ENCODE measurements at regions not wholly inside any gene's neighbourhood (a gene's known extent, or its start where the extent isn't known, plus 50 kb on each side); places are given as distances from the start of the nearest gene placed in this dataset.

DNA sequence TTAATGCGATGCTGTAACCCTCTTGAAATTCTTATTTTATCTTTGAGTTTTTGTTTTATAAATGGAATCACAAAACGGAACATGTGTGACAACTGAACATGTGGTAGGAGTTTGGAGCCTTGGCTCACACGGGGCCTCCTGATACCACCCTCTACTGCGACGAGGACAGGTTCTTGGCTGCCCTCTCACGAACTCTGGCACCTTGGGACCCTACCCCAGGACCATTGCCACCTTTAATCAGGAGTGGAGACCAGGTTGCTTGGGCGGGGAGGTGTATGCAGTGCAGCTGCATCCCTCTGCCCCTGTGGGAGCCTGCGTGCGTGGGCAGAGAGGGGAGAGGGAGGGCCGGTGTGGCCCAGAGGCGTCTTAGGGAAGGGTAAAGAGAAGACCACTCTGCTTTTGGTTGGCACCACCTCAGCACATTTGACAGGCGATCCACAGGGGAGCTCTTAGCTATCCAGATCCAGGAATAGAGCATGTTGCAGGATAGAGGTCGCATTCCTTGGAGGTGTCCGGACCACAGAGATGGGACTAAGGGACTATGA lies 753.9 kb upstream of the PTPRD start:
- no peaks in the 10 kb centered on the region for H3K4me1 ChIP-seq
- intact Hi-C loops (cut with DNase I) = no loop called here
- no peak overlapping the region for H3K4me3 ChIP-seq
- H3K27ac ChIP-seq = no peak overlapping the region
- no peaks in the 10 kb centered on the region for H3K27me3 ChIP-seq
- TF ChIP-seq, protein P1, sequence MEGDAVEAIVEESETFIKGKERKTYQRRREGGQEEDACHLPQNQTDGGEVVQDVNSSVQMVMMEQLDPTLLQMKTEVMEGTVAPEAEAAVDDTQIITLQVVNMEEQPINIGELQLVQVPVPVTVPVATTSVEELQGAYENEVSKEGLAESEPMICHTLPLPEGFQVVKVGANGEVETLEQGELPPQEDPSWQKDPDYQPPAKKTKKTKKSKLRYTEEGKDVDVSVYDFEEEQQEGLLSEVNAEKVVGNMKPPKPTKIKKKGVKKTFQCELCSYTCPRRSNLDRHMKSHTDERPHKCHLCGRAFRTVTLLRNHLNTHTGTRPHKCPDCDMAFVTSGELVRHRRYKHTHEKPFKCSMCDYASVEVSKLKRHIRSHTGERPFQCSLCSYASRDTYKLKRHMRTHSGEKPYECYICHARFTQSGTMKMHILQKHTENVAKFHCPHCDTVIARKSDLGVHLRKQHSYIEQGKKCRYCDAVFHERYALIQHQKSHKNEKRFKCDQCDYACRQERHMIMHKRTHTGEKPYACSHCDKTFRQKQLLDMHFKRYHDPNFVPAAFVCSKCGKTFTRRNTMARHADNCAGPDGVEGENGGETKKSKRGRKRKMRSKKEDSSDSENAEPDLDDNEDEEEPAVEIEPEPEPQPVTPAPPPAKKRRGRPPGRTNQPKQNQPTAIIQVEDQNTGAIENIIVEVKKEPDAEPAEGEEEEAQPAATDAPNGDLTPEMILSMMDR (IDR thresholded peaks at IDR 0.05) = no peak
- TF ChIP-seq POLR2A (IDR thresholded peaks at IDR 0.05) = no peak
- H3K36me3 ChIP-seq = no peaks in the 10 kb centered on the region
- no peak for DNase-seq
- WGBS, 4 donors = 54 to 68% (median 60%) methylated on average over 14 of the region's 14 CpGs
- ATAC-seq = no peak
- no peaks in the 10 kb centered on the region for H3K9me3 ChIP-seq

DNA sequence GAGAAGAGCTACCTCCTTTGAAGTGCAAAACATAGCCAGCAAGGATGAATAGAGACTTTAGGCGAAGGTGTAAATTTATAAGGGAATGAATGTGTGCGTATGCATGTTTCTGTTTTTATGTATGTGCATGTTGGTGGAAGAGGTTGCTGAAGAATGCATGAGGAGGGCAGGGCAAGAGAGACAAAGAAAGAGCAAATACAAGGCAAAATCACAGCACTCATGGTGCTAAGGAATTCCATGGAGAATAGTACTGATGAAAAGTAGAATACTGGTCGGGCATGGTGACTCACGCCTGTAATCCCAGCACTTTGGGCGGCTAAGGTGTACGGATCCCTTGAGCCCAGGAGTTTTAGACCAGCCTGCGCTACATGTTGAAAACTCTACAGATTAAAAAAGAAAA lies 762.1 kb upstream of the PTPRD start:
- no peak for TF ChIP-seq POLR2A (IDR thresholded peaks at IDR 0.05)
- TF ChIP-seq, protein P1 (IDR thresholded peaks at IDR 0.05) = no peak
- DNase-seq (no peak), ATAC-seq (no peak)
- Histone ChIP-seq H3K36me3 (no peaks in the 10 kb centered on the region), H3K9me3 (no peaks in the 10 kb centered on the region), H3K27ac (no peak overlapping the region), H3K27me3 (no peaks in the 10 kb centered on the region), H3K4me3 (no peak overlapping the region), H3K4me1 (no peaks in the 10 kb centered on the region)
- 67 to 89% (median 81%) methylated on average over 7 of the region's 7 CpGs for WGBS, 4 donors
- intact Hi-C loops (cut with DNase I) = no loop called here

DNA sequence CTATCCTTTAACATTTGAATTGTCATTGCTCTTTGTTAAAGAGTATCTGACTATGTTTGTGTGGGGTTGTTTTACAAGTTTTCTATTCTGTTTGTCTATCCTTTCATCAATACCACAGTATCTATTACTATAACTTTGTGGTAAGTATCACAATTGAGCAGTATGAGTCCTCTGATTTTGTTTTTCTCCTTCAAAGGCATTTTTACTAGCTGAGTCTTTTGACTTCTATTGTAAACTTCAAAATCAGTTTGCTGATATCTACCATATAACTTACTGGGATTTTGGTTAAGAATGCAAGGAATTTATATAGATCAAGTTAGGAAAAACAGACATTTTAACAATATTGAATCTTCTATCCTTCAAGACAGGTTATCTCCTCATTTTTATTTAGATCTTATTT lies 789.8 kb upstream of the PTPRD start:
- ATAC-seq (no peak), DNase-seq (no peak)
- intact Hi-C loops (cut with DNase I) = no loop called here
- Histone ChIP-seq H3K36me3 (no peaks in the 10 kb centered on the region), H3K27ac (no peak overlapping the region), H3K4me3 (no peak overlapping the region), H3K4me1 (no peaks in the 10 kb centered on the region), H3K27me3 (no peaks in the 10 kb centered on the region), H3K9me3 (peaks cover 0 to 74% (median 34%) of the 10 kb centered on the region in 12 donors)
- TF ChIP-seq, protein P1 (IDR thresholded peaks at IDR 0.05) = no peak
- no peak for TF ChIP-seq POLR2A (IDR thresholded peaks at IDR 0.05)

DNA sequence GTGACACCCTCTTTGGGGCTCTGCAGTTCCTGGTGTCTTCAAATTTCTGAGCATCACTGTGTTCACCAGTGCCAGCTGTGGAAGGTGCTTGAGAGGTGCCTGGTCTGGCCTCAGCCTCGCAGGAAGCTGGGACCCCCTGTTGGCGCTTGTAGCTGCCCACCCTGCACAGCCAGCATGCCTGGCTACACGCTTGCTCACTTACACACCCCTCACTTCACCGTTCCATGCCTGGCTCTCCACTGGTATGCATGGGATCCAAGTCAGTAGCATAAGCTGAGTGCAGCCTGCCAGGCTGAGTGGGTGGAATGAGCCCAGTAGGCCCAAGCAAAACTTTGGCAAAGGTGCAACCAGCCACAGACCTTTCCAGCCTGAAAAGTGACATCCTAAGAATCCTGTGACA lies 801.4 kb upstream of the PTPRD start:
- Histone ChIP-seq H3K36me3 (no peaks in the 10 kb centered on the region), H3K27me3 (no peaks in the 10 kb centered on the region), H3K4me3 (no peak overlapping the region), H3K4me1 (no peaks in the 10 kb centered on the region), H3K27ac (no peak overlapping the region), H3K9me3 (peaks cover 0 to 7% (median 0%) of the 10 kb centered on the region in 12 donors)
- TF ChIP-seq POLR2A (IDR thresholded peaks at IDR 0.05) = no peak
- TF ChIP-seq, protein P1 (IDR thresholded peaks at IDR 0.05) = no peak
- WGBS, 4 donors = 63 to 82% (median 79%) methylated on average over 2 to 4 of the region's 4 CpGs
- ATAC-seq (no peak), DNase-seq (no peak)
- intact Hi-C loops (cut with DNase I) = no loop called here

Measured in heart left ventricle (tissue), 16 donors.